NB4 (cell line): ENCODE measurements at regions not wholly inside any gene's neighbourhood (a gene's known extent, or its start where the extent isn't known, plus 50 kb on each side); places are given as distances from the start of the nearest gene placed in this dataset.

Experiments used
- DNase-seq: peaks from one replicate; pipeline ENCODE4 v3.0.0; 2010; ENCODE audit warnings: low read depth
- H3K4me3 ChIP-seq: one replicate; pipeline ENCODE4 v1.5.1; 2011; ENCODE audit warnings: mild to moderate bottlenecking, low read depth, low read length, moderate library complexity
- CTCF ChIP-seq: IDR thresholded peaks from one replicate; pipeline ENCODE4 v1.5.1; 2012; ENCODE audit warnings: low read depth, low read length
- MAX ChIP-seq: IDR thresholded peaks from 2 replicates; pipeline ENCODE4 v1.6.1; 2011; ENCODE audit warnings: low read depth, low read length
- MYC ChIP-seq: IDR thresholded peaks from 2 replicates; pipeline ENCODE4 v1.6.1; 2011; ENCODE audit warnings: low read depth, low read length
- POLR2A ChIP-seq: IDR thresholded peaks from 2 replicates; pipeline ENCODE4 v1.6.1; 2011; ENCODE audit warnings: mild to moderate bottlenecking; ENCODE audit not compliant: insufficient read length; ENCODE audit errors: extremely low read depth

- TF ChIP-seq POLR2A (no peak), MAX (no peak), MYC (no peak), CTCF (no peak)
- no peak overlapping the region for H3K4me3 ChIP-seq
- no peak for DNase-seq
Measured at GRCh38 chr2:71862921-71863320, 284.7 kb downstream of the CYP26B1 start.

DNA sequence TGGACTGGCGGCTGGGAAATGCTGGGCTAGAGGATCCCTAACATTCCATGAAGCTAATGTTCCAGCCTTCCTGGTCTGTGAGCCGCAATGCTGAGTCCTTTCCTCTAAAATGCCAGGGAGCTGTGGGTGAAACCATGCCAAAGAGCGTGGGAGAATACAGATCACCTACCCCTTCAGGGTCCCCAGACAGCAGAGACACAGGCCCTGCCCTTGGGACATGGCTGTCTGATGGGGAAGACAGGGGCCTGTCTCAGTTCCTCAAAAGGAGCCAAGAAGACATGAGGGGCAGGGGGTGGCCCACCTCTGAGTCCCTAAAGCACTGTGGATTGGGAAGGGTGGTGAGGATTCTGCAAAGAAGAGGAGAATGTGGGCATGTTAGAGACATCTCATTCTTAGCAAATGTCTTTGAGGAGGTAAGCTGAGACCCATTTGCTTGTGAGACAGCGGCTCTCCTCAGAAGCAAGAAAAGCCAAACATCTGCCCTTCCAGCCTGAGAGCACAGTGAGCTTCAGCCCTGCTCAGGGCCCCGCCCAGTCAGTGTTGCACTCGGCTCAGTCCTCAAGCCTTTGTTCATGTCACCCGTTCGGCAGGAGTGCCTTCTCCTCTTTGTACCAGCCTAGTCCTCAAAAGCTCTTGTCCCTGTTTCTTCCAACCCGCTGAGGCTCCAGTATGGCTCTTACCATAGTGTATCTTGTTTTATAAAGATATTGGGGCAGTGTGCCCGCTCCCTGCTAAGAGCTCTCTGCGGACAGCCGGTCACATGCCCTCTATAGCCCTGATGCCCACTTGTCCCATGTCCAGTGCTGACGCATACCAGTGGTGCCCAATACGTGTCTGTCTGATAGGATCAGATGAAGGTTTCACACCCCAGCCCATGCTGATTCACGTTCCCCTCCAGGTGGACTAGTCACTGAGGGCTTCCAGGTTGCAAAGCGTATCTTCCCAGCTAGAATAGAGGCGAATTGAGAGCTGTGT is 286.2 kb downstream of the CYP26B1 start:
- H3K4me3 ChIP-seq = no peak overlapping the region
- DNase-seq = no peak
- TF ChIP-seq CTCF (no peak), POLR2A (no peak), MYC (no peak), MAX (no peak)

DNA sequence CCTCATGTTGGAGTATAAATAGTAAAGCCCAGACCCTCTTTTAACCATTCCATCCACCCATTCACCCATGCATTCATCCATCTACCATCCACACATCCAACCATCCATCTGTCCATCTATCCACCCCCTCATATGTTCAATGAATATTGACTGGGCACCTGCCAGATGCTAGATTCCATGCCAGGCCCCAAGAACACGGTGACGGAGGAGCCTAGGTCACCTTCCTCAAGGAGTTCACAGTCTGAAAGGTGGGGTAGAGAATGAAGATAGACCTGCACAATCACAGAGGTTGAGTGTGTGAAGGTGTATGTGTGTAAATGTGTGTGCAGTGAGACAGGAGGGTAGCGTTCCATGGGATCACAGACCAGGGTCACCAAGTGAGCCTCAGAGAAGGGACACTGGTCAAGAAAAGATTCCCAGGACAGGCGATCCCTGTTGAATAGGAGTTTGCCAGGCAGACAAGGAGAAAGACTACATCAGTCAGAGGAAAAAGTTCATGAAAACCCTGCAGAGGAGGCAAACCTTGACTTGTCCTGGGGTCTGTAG is 287.2 kb downstream of the CYP26B1 start:
- no peak overlapping the region for H3K4me3 ChIP-seq
- no peak for TF ChIP-seq MYC
- no peak for TF ChIP-seq POLR2A
- no peak for TF ChIP-seq MAX
- TF ChIP-seq CTCF = no peak
- no peak for DNase-seq

GRCh38 chr2:71859211-71859847 is 288.3 kb downstream of the CYP26B1 start:
- peak; percentile 23 for DNase-seq
- TF ChIP-seq MYC = no peak
- no peak for TF ChIP-seq MAX
- TF ChIP-seq POLR2A = no peak
- no peak for TF ChIP-seq CTCF
- no peak overlapping the region for H3K4me3 ChIP-seq

GRCh38 chr2:71858071-71858470 is 289.6 kb downstream of the CYP26B1 start:
- TF ChIP-seq MYC (no peak), CTCF (no peak), POLR2A (no peak), MAX (no peak)
- no peak overlapping the region for H3K4me3 ChIP-seq
- DNase-seq = no peak
